Hepatocyte (in vitro differentiated cells): ENCODE measurements at regions not wholly inside any gene's neighbourhood (a gene's known extent, or its start where the extent isn't known, plus 50 kb on each side); places are given as distances from the start of the nearest gene placed in this dataset.

Experiments
- EZH2 ChIP-seq: fragments of 200-600 bp; sonication (generic); IDR thresholded peaks from 2 replicates; pipeline ENCODE4 v1.6.1; 2016; ENCODE audit warnings: antibody characterized with exemption, mild to moderate bottlenecking, borderline replicate concordance
- EZH2phosphoT487 ChIP-seq: fragments of 200-600 bp; sonication (generic); IDR thresholded peaks from one replicate; pipeline ENCODE4 v1.6.1; 2018; ENCODE audit warnings: antibody characterized with exemption, mild to moderate bottlenecking, low read depth, moderate library complexity; ENCODE audit not compliant: unreplicated experiment, severe bottlenecking
- TF ChIP-seq, protein P1 (sequence below): fragments of 200-600 bp; sonication (generic); IDR thresholded peaks from 2 replicates; pipeline ENCODE4 v1.5.1; 2016; ENCODE audit warnings: antibody characterized with exemption, mild to moderate bottlenecking; ENCODE audit not compliant: poor library complexity

DNA sequence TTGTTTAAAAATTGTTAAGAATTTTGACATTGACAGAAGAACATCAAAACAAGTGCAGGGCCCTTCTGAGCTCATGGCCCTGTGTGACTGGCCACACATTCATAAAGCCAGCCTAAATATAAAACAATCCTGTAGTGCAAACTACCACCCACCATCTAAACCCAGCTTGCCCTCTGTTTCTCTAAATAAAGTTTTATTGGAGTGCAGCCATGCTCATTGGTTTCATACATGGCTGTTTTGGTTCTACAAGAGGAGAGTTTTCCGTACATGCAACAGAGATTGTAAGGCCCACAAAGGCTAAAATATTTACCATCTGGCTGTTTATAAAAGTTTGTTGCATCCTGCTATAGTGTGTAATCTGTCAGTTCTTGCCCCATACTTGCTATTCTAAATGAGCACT, 54.6 kb upstream of the TRIM24 start:
- TF ChIP-seq, protein P1, sequence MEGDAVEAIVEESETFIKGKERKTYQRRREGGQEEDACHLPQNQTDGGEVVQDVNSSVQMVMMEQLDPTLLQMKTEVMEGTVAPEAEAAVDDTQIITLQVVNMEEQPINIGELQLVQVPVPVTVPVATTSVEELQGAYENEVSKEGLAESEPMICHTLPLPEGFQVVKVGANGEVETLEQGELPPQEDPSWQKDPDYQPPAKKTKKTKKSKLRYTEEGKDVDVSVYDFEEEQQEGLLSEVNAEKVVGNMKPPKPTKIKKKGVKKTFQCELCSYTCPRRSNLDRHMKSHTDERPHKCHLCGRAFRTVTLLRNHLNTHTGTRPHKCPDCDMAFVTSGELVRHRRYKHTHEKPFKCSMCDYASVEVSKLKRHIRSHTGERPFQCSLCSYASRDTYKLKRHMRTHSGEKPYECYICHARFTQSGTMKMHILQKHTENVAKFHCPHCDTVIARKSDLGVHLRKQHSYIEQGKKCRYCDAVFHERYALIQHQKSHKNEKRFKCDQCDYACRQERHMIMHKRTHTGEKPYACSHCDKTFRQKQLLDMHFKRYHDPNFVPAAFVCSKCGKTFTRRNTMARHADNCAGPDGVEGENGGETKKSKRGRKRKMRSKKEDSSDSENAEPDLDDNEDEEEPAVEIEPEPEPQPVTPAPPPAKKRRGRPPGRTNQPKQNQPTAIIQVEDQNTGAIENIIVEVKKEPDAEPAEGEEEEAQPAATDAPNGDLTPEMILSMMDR, result no peak
- TF ChIP-seq EZH2phosphoT487 (no peak), EZH2 (no peak)
